NOMO-1 treated with dmso at 0.1 percent for 144 hours (cell line): ENCODE measurements at regions not wholly inside any gene's neighbourhood (a gene's known extent, or its start where the extent isn't known, plus 50 kb on each side); places are given as distances from the start of the nearest gene placed in this dataset.
"Not testable (repeated sequence)": the region's sequence is repeated elsewhere in the genome, so short reads cannot be mapped to it uniquely, and the experiment has no call there.

ENCODE experiments used
- DNase-seq: peaks from one replicate; lab custom pipeline; 2025; ENCODE audit not compliant: unreplicated experiment; lab: John Stamatoyannopoulos, UW

- DNase-seq: not testable (repeated sequence)
Observed at GRCh38 chr7:67358738-67359137, 362.1 kb downstream of the TYW1 start.

- DNase-seq: no peak
Observed at GRCh38 chr7:67359900-67360299, 363.3 kb downstream of the TYW1 start.

- no peak for DNase-seq
Observed at GRCh38 chr7:67361150-67361549, 364.5 kb downstream of the TYW1 start.

- no peak for DNase-seq
Observed at GRCh38 chr7:67364441-67365017, 367.9 kb downstream of the TYW1 start.

- DNase-seq: no peak
Observed at GRCh38 chr7:67371429-67372305, 375.0 kb downstream of the TYW1 start.

GRCh38 chr7:67373389-67373788 is 376.8 kb downstream of the TYW1 start:
- DNase-seq: not testable (repeated sequence)

GRCh38 chr7:67375427-67375826 is 378.8 kb downstream of the TYW1 start:
- DNase-seq: no peak

GRCh38 chr7:67377939-67378862 is 381.6 kb downstream of the TYW1 start:
- peak; percentile 22 for DNase-seq

- no peak for DNase-seq
Observed at GRCh38 chr7:67380326-67380725, 383.7 kb downstream of the TYW1 start.

- DNase-seq: no peak
Observed at GRCh38 chr7:67380858-67381257, 384.2 kb downstream of the TYW1 start.

GRCh38 chr7:67387851-67388250 is 391.2 kb downstream of the TYW1 start:
- no peak for DNase-seq

GRCh38 chr7:67391168-67391567 is 394.5 kb downstream of the TYW1 start:
- no peak for DNase-seq

GRCh38 chr7:67392596-67393438 is 396.2 kb downstream of the TYW1 start:
- DNase-seq: no peak

- DNase-seq: no peak
Observed at GRCh38 chr7:67393903-67394302, 397.3 kb downstream of the TYW1 start.

GRCh38 chr7:67398916-67399315 is 402.3 kb downstream of the TYW1 start:
- no peak for DNase-seq

GRCh38 chr7:67401492-67401891 is 404.9 kb downstream of the TYW1 start:
- no peak for DNase-seq

GRCh38 chr7:67402280-67402679 is 405.6 kb downstream of the TYW1 start:
- no peak for DNase-seq

- DNase-seq: no peak
Observed at GRCh38 chr7:67406976-67407375, 410.3 kb downstream of the TYW1 start.

- DNase-seq: no peak
Observed at GRCh38 chr7:67407392-67408071, 410.9 kb downstream of the TYW1 start.

- DNase-seq: no peak
Observed at GRCh38 chr7:67408109-67408508, 411.5 kb downstream of the TYW1 start.
